ENCODE measurements at regions not wholly inside any gene's neighbourhood (a gene's known extent, or its start where the extent isn't known, plus 50 kb on each side); places are given as distances from the start of the nearest gene placed in this dataset.

DNA sequence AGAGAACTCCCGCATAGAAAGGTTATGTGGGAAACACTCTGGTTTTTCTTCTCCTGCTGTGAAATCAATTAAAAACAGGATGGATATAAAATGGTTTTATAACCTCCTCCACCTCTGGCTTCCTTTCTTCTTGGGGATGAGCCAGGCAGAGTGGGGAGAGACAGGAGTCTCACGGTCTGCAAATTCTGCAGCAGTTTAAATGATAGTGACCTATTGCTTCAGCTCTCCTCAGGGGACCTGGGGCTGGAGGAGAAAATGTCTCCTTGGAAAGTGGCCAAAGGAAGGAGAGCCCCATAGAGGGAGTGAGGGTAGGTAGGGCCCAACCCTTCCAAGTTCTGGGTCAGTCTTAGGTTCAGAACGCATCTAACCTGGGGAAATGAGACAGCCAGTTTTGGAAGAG, 118.8 kb downstream of the MTX3 start:
- no peak for DNase-seq (ENCODE audit: insufficient read length, low spot score)
- FAIRE-seq = no peak

DNA sequence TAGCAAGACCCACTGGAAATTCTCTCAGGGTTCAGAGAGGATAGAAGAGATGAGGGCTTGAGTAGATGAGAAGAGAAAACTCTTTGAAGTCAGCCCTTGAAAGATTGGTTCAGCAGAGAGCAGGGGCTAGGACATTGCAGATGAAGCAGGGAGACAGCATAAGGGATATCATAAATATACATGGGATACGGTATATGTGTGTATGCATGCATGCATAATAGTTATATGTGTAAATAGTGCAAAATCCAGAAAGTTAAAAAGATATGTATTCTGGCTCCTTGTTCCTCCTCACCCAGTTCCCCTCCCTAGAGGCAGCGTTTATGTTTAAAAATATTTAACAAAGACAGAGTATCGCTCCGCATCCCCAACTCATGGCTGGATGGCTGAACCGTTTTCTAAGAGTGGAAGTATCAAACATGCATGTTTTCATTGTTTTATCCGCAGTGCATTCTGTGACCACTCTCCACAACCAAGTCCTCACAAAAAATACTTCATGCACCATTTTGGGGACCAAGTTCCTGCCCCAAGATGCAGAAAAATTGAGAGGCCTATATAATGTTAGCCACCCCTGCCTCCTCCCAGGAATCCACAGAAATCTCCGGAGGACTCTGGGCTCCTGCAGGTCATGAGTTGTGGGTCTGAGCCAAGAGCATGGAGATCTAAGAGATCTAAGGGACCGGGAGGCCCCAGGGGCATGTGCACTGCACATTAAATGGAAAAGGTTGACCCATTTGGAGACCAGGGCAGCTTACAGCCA, 119.5 kb downstream of the MTX3 start:
- FAIRE-seq = no peak
- no peak for DNase-seq (ENCODE audit: insufficient read length, low spot score)

DNA sequence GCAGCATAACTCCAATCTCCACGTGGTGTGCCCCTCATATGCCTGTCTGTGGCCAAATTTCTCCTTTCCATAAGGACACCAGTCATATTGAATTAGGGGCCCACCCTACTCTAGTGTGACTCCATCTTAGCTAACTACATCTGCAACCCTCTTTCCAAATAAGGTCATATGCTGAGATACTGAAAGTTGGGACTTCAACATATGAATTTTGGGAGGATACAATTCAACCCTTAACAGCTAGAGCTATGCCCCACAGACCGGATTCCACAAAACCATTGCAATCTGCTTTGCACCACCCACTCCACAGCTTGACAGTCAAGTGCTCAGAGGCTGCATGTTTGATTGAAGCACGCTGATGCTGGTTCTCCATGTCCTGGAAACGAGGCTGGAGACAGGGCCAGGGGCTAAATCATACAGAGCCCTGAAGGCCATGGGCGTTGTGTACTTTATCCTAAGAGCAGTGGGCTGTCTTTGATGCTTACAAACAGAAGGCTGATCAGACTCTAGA, 122.8 kb downstream of the MTX3 start:
- no peak for DNase-seq (ENCODE audit: insufficient read length, low spot score)
- no peak for FAIRE-seq

DNA sequence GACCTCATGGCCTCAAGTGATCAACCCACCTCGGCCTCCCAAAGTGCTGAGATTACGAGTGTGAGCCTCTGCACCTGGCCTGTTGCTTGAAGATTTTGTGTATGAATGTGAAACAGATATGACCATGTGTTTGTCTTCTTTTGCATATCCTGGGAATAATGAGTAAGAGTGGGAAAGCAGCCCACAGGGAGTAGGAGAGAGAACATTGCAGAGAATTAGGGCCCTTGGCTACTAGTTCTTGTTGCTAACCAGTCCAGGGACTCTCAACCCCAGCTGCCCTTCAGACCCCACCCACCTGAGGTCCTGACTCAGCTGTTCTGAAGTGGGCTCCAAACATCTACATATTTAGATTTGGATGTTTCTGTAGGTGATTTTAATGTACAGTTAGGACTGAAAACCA, 125.5 kb downstream of the MTX3 start:
- DNase-seq (ENCODE audit: insufficient read length, low spot score) (no peak), FAIRE-seq (no peak)

DNA sequence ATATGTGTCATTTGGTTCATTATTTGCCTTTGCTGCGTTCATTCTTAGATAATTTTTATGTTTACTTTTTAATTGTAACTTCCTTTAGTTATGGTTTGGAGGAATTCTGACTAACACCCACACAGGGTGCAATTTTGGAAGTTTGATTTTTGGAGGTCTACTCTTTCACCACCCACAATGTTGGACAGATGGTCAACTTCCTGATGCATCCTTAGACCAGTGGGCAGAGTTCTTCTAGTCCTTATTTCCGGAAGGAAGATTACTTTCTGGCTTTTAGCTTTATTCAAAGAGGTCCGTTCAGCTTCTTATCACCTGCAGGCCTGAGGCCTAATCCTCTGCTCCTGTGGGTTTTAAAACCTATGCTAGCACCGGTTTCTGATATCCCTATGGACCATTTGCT, 126.7 kb downstream of the MTX3 start:
- DNase-seq (ENCODE audit: insufficient read length, low spot score) (no peak), FAIRE-seq (no peak)

DNA sequence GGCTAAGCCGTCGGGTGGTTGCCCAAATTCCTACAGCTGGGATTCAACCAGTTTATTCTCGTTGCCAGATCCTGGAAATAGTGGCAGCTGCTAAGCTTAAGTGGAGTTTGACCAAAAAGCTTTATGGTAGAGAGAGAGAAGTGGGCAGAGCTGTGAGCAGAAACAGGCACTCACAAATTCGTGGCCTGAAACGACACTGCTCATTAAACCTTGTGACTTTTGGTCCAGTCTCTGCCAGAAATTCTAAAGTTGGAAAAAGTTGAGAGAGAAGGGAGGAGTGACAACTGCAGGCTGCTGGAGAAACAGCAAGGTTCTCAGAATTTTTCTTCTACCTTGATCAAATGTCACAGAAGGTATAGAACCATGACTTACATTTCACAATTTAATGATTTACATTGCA, 131.5 kb downstream of the MTX3 start:
- FAIRE-seq (no peak), DNase-seq (ENCODE audit: insufficient read length, low spot score) (no peak)

DNA sequence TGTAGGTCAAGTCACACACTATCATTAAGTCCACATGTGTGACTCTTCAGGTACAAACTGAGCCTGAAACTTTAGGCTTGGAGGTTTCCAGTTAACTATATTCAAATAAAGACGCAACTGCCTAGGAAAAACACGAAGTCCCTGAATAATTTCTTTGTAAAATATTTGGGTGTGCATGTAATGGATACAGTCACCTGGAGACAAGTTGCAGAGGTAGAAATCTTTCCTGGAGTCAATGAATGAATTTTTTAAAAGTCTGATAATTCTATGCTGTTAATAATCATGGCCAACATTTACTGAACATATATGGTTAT, 132.7 kb downstream of the MTX3 start:
- no peak for FAIRE-seq
- no peak for DNase-seq (ENCODE audit: insufficient read length, low spot score)

DNA sequence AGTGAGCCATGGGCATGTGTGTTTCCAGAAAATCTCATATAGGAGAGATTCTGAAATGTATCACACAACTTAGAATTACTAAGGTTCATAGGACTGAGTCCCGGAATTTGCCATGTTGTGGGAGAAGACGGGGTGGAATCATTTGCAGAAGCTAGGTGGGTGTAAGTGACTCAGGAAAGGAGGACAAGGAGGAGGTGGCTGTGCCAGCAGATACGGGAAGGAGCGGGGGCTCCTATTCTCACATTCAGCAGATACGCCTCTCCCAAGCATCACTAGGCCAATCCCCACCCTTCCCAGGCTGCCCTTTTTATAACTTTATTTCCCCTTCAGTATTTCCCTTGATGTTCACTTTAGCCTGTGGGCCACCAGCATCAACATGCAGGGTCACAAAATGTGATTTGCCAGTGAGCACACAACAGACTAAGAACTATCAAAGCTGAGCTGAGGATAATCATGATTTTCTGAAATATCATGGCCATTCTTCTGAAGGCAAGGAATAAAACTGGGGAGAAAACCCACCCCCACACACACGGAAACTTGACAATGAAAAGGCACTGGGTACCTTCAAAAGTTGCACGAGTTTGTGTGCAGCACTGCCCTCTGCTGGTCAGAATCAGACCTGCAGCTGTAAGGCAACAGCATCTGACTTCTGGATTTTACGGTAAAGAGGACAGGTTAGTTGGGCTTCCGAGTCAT, 133.2 kb downstream of the MTX3 start:
- DNase-seq (ENCODE audit: insufficient read length, low spot score) = peak; percentile 46

DNA sequence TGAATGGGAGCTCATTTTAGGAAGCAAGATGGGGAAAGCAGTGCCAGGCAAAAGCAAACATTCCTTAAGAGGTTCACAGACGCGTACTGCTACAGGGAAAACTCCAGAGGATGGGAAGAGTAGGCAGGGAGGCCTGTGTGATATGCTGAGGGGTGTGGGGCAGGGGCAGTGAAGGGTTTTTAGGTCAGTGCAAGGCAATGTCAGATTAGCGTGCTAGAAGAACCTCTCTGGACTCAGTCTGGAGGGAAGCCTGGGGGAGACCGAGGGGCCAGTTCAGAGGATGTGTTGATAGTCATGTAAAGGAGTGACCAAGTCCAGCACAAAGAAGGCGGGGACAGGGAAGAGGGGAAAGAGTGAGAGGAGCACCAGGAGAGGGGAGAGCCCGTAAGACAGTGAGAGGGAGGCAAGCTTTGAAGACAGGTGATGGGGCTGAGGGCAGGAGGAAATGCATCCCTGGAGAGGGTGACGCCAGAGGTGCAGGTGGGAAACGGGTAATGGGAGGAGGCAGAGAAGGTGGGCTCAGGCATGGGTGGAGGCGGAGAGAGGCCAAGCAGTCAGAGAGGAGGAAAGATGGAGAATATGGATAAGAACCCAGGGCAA, 134.5 kb downstream of the MTX3 start:
- no peak for FAIRE-seq
- DNase-seq (ENCODE audit: insufficient read length, low spot score) = no peak

More for the DNA sequence above, 133.2 kb downstream of the MTX3 start:
- FAIRE-seq = peak; percentile 44

DNA sequence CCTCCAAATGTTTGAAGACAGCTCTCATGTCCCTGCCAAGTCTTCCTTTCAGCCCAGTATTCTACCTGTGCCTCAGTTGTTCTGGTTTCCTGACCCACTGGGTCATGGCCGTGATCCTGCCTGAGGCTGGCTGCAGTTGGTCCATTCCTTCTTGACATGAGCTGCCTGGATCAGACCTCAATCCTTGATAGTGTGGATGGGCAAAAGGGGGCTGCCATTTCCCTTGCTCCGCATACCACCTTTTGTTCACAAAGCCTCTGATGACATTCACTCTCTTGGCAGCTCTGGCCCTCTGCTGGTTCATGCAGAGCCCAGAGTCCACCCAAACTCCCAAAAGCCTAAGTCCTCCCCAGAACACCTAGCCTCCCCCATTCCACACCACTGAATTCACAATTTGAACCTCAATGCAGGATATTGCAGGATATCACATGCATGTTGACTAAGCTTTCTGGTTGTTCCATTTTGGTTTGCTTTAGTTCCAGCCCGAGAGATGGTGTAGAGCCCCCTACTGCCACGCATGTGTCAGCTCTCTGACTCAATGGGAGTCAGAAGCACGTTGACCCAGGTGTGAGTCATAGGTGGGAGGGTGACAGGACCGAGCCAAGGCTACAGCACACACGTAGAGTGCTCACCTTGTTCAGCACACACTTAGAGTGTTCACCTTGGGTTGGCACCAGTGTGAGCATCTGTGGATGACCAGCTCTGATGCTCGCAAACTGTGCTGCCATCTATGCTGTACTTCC, 137.2 kb downstream of the MTX3 start:
- DNase-seq (ENCODE audit: insufficient read length, low spot score) (no peak), FAIRE-seq (no peak)

DNA sequence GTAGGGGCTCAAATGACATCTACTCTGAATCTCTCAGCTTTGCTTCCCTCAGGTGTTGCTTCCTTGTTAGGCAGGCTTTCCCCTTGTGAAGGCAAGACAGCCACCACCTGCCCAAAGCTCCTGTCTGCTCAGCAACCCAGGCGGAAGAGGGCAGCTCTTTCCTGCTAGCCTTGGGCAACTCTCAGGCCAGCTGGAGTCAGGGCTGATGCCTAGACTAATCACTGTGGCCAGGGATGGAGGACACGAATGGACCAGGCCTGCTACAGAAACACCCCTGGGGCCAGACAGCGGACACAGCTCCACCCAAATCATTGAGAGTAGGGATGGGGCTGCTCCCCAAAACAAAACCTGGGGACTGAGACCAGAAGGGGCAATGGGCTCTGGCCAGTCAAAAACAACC, 138.0 kb downstream of the MTX3 start:
- FAIRE-seq = no peak
- no peak for DNase-seq (ENCODE audit: insufficient read length, low spot score)

DNA sequence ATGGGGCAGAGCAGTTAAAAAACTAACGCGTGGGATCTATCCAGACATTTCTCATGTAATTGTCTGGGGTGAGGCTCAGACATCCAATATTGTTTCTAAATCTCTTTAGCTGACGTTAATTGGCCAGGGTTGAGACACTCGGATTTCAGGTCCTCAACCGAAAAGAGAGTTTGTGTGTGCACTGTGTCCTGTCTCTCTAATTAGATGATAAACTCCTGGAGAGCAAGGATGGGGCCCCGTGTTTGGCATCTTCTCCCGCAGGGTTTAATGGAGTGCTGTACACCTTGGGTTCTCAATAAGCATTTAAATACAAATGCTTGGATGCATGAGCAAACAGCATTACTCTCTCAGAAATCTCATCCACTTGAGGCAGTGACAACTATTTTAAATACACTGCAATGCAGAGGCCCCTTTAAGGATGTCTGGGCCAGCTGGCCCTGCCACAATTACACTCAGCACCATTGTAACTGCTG, 139.6 kb downstream of the MTX3 start:
- FAIRE-seq (no peak), DNase-seq (ENCODE audit: insufficient read length, low spot score) (no peak)

DNA sequence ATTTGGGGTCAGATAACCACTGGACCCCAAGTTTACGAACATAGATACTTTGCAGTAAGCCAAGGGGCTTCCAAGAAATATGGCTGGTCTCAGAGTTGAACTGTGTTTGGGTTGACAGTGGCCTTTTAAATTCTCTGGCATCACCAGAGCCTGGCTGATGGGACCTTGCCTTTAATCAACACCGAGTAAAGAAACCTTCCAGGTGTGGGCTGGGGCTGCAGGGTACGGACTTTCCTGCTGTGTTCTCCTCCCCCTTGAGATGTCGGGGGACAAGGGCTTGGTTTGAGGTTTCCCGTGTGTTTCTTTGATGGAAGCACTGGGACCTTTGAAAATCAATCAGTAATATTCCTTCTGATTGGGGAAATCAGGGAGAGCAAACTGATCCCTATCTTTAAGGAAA, 140.1 kb downstream of the MTX3 start:
- FAIRE-seq = no peak
- no peak for DNase-seq (ENCODE audit: insufficient read length, low spot score)

DNA sequence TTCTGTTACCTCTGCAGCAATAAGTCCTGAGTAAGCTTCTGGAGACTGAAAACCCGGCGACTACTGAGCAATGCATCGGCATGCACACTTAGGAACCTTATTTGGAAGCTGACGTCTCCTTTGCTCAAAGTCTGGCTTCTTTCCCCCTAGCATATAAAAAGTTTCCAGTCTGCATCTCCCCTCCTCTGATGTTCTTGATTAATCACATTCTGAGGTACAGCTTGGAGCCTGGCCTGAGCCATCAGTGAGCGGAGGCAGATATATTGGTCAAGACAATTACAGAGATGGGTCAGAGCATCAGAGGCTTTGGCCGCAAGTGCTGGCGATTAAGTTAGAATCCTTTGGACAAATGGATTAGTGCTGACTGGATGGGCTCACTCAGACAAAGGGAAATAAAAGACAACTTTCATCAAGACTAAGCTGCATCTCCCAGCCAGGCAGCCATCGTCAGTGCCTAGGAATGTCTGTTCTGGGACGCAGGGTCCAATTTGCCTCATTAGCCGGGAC, 140.7 kb downstream of the MTX3 start:
- DNase-seq (ENCODE audit: insufficient read length, low spot score) (no peak), FAIRE-seq (no peak)

DNA sequence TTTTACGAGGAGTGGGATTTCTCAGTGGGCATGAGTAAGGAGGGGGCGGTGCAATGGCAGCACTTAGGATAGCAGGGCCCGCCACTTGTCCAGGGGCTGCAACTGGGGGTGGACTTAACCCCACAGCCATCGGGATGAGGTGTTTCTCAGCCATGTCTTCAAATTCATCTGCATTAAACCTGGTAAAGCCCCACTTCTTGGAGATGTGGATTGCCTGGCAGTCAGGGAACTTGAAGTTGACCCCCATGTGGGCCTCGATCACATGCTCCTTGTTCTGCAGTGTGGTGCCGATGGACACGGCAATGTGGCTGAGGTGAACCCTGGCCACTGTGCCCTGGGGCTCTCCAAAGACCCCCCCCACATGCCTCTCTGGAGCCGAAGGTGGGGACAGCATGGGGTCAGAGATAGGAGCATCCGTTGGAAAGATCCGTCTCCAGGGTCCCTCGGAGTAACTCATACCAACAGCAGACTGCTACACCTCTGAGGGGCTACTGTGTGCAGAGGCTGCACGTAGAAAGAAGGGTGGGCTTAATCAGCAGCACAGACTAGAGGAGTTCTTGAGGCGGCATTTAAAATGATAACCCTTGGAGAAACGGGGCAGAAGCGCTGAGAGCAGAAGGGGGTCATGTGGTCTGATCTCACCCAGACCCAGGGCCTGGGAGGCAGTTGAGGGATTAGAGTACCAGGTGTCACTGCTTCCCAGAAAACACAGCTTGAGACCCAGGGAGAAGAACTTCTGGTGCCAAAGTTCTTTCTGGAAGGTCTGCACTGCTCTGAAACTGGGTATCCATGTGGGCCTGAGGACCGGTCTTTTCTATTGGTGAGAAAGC, 141.4 kb downstream of the MTX3 start:
- DNase-seq (ENCODE audit: insufficient read length, low spot score) (no peak), FAIRE-seq (no peak)
